GM23338 (cell line): ENCODE measurements at regions not wholly inside any gene's neighbourhood (a gene's known extent, or its start where the extent isn't known, plus 50 kb on each side); places are given as distances from the start of the nearest gene placed in this dataset.

Experiments
- ATAC-seq: fragments of 200-7000 bp; cut with Tn5 transposase; 3 replicates; pipeline ENCODE4 v1.9.1; 2020
- DNase-seq: peaks from one replicate; pipeline ENCODE4 v3.0.0-alpha.2; 2015; ENCODE audit warnings: low spot score
- H2AFZ ChIP-seq: fragments of 200-600 bp; sonication (generic); 2 replicates; pipeline ENCODE4 v1.8.0; 2016; ENCODE audit warnings: antibody characterized with exemption, mild to moderate bottlenecking, moderate library complexity
- H3F3A ChIP-seq: fragments of 200-600 bp; sonication (generic); replicated peaks from 2 replicates; pipeline ENCODE4 v1.8.0; 2017; ENCODE audit warnings: antibody characterized with exemption, mixed run types, low read depth
- H3K27ac ChIP-seq: fragments of 200-600 bp; sonication (generic); 2 replicates; pipeline ENCODE4 v1.6.1; 2016; ENCODE audit warnings: low read depth
- H3K27me3 ChIP-seq: fragments of 200-600 bp; sonication (generic); 2 replicates; pipeline ENCODE4 v1.8.0; 2016; ENCODE audit warnings: mild to moderate bottlenecking, mixed run types, moderate library complexity; ENCODE audit not compliant: insufficient read depth
- H3K36me3 ChIP-seq: fragments of 200-600 bp; sonication (generic); 2 replicates; pipeline ENCODE4 v1.8.0; 2016; ENCODE audit warnings: mild to moderate bottlenecking; ENCODE audit not compliant: insufficient read depth
- H3K4me1 ChIP-seq: fragments of 200-600 bp; sonication (generic); 2 replicates; pipeline ENCODE4 v1.8.0; 2016; ENCODE audit warnings: mild to moderate bottlenecking, moderate library complexity; ENCODE audit not compliant: insufficient read depth
- H3K4me2 ChIP-seq: fragments of 200-600 bp; sonication (generic); 2 replicates; pipeline ENCODE4 v1.7.1; 2017; ENCODE audit warnings: mixed run types
- H3K4me3 ChIP-seq: fragments of 200-600 bp; sonication (generic); 2 replicates; pipeline ENCODE4 v1.6.1; 2016; ENCODE audit warnings: mixed run types
- H3K79me2 ChIP-seq: fragments of 200-600 bp; sonication (generic); replicated peaks from 2 replicates; pipeline ENCODE4 v1.8.0; 2017; ENCODE audit warnings: mild to moderate bottlenecking; ENCODE audit not compliant: insufficient read depth
- H3K9me2 ChIP-seq: fragments of 200-600 bp; sonication (generic); 2 replicates; pipeline ENCODE4 v1.8.0; 2017; ENCODE audit not compliant: insufficient read depth
- H4K20me1 ChIP-seq: fragments of 200-600 bp; sonication (generic); replicated peaks from 2 replicates; pipeline ENCODE4 v1.8.0; 2017; ENCODE audit warnings: mild to moderate bottlenecking; ENCODE audit not compliant: insufficient read depth
- H3K27ac Mint-ChIP-seq: 2 replicates; pipeline ENCODE4 v1.8.0; 2020; ENCODE audit warnings: inconsistent platforms, mild to moderate bottlenecking, moderate library complexity, mixed read lengths
- H3K27me3 Mint-ChIP-seq: 3 replicates; pipeline ENCODE4 v1.8.0; 2022; ENCODE audit warnings: low read depth, mild to moderate bottlenecking, moderate library complexity, mixed read lengths, inconsistent platforms; ENCODE audit not compliant: insufficient read depth, poor library complexity
- H3K36me3 Mint-ChIP-seq: 3 replicates; pipeline ENCODE4 v1.8.0; 2021; ENCODE audit warnings: low read depth, mild to moderate bottlenecking, inconsistent platforms, moderate library complexity, mixed read lengths
- H3K4me1 Mint-ChIP-seq: 3 replicates; pipeline ENCODE4 v1.8.0; 2020; ENCODE audit warnings: mild to moderate bottlenecking, inconsistent platforms, mixed read lengths
- H3K4me3 Mint-ChIP-seq: 3 replicates; pipeline ENCODE4 v1.8.0; 2021; ENCODE audit warnings: moderate library complexity, mild to moderate bottlenecking, inconsistent platforms, mixed read lengths
- H3K9me3 Mint-ChIP-seq: 3 replicates; pipeline ENCODE4 v1.8.0; 2020; ENCODE audit warnings: moderate library complexity, mild to moderate bottlenecking, inconsistent platforms, mixed read lengths
- CREB1 ChIP-seq: fragments of 250-450 bp; sonication (Bioruptor Pico); IDR thresholded peaks from 2 replicates; pipeline ENCODE4 v1.5.0; 2020; ENCODE audit warnings: low read depth, mild to moderate bottlenecking, moderate library complexity
- EZH2phosphoT487 ChIP-seq: fragments of 200-600 bp; sonication (generic); IDR thresholded peaks from one replicate; pipeline ENCODE4 v1.8.1; 2018; ENCODE audit warnings: antibody characterized with exemption; ENCODE audit not compliant: unreplicated experiment
- JUNB ChIP-seq: IDR thresholded peaks from one replicate; pipeline ENCODE4 v1.6.1; 2016; ENCODE audit warnings: antibody characterized with exemption; ENCODE audit not compliant: unreplicated experiment
- ZNF114 ChIP-seq: fragments of 250-450 bp; sonication (Bioruptor Pico); IDR thresholded peaks from 2 replicates; pipeline ENCODE4 v1.5.0; 2020; ENCODE audit warnings: mild to moderate bottlenecking, moderate library complexity
- ZNF331 ChIP-seq: fragments of 250-450 bp; sonication (Bioruptor Pico); IDR thresholded peaks from 2 replicates; pipeline ENCODE4 v1.5.0; 2020; ENCODE audit warnings: low read depth, mild to moderate bottlenecking, moderate library complexity
- TF ChIP-seq, protein P1 (sequence below): fragments of 250-450 bp; sonication (Bioruptor Pico); IDR thresholded peaks from 2 replicates; pipeline ENCODE4 v1.5.0; 2020; ENCODE audit warnings: mild to moderate bottlenecking, moderate library complexity
- TF ChIP-seq, protein P2 (sequence below), 2 experiments: fragments of 200-600 bp in 1 of 2; sonication (generic) in 1 of 2; conservative IDR thresholded peaks; 2 replicates each; pipeline versions ENCODE4 v1.5.1 to v1.6.1; 2016 to 2017; ENCODE audit warnings: antibody characterized with exemption in 2 of 2, low read depth in 2 of 2, mild to moderate bottlenecking in 2 of 2, moderate library complexity in 1 of 2
- TF ChIP-seq, protein P3 (sequence below): IDR thresholded peaks from 2 replicates; pipeline ENCODE4 v1.6.1; 2016; ENCODE audit warnings: antibody characterized with exemption

DNA sequence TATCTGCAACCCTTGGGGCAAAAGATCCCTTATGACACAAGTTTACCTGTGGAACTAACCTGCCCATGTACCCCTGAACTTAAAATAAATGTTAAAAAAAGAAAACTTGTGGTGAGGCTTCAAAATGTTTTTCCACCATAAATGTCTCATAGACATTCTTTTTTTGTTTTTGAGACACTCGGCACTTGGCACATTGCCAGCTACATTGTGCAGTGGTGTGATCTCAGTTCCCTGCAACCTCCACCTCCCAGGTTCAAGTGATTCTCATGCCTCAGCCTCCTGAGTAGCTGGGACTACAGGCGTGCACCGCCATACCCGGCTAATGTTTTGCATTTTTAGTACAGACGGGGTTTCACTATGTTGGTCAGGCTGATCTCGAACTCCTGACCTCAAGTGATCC is 528.9 kb upstream of the CXorf51A start:
- H3K79me2 ChIP-seq: no peaks in the 10 kb centered on the region
- TF ChIP-seq JUNB (no peak), EZH2phosphoT487 (no peak), ZNF114 (CRISPR knock-in tag) (no peak)
- TF ChIP-seq, protein P1, sequence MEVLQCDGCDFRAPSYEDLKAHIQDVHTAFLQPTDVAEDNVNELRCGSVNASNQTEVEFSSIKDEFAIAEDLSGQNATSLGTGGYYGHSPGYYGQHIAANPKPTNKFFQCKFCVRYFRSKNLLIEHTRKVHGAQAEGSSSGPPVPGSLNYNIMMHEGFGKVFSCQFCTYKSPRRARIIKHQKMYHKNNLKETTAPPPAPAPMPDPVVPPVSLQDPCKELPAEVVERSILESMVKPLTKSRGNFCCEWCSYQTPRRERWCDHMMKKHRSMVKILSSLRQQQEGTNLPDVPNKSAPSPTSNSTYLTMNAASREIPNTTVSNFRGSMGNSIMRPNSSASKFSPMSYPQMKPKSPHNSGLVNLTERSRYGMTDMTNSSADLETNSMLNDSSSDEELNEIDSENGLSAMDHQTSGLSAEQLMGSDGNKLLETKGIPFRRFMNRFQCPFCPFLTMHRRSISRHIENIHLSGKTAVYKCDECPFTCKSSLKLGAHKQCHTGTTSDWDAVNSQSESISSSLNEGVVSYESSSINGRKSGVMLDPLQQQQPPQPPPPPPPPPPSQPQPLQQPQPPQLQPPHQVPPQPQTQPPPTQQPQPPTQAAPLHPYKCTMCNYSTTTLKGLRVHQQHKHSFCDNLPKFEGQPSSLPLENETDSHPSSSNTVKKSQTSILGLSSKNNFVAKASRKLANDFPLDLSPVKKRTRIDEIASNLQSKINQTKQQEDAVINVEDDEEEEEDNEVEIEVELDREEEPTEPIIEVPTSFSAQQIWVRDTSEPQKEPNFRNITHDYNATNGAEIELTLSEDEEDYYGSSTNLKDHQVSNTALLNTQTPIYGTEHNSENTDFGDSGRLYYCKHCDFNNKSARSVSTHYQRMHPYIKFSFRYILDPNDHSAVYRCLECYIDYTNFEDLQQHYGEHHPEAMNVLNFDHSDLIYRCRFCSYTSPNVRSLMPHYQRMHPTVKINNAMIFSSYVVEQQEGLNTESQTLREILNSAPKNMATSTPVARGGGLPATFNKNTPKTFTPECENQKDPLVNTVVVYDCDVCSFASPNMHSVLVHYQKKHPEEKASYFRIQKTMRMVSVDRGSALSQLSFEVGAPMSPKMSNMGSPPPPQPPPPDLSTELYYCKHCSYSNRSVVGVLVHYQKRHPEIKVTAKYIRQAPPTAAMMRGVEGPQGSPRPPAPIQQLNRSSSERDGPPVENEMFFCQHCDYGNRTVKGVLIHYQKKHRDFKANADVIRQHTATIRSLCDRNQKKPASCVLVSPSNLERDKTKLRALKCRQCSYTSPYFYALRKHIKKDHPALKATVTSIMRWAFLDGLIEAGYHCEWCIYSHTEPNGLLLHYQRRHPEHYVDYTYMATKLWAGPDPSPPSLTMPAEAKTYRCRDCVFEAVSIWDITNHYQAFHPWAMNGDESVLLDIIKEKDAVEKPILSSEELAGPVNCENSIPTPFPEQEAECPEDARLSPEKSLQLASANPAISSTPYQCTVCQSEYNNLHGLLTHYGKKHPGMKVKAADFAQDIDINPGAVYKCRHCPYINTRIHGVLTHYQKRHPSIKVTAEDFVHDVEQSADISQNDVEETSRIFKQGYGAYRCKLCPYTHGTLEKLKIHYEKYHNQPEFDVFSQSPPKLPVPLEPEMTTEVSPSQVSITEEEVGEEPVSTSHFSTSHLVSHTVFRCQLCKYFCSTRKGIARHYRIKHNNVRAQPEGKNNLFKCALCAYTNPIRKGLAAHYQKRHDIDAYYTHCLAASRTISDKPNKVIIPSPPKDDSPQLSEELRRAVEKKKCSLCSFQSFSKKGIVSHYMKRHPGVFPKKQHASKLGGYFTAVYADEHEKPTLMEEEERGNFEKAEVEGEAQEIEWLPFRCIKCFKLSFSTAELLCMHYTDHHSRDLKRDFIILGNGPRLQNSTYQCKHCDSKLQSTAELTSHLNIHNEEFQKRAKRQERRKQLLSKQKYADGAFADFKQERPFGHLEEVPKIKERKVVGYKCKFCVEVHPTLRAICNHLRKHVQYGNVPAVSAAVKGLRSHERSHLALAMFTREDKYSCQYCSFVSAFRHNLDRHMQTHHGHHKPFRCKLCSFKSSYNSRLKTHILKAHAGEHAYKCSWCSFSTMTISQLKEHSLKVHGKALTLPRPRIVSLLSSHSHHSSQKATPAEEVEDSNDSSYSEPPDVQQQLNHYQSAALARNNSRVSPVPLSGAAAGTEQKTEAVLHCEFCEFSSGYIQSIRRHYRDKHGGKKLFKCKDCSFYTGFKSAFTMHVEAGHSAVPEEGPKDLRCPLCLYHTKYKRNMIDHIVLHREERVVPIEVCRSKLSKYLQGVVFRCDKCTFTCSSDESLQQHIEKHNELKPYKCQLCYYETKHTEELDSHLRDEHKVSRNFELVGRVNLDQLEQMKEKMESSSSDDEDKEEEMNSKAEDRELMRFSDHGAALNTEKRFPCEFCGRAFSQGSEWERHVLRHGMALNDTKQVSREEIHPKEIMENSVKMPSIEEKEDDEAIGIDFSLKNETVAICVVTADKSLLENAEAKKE (CRISPR knock-in tag): no peak

DNA sequence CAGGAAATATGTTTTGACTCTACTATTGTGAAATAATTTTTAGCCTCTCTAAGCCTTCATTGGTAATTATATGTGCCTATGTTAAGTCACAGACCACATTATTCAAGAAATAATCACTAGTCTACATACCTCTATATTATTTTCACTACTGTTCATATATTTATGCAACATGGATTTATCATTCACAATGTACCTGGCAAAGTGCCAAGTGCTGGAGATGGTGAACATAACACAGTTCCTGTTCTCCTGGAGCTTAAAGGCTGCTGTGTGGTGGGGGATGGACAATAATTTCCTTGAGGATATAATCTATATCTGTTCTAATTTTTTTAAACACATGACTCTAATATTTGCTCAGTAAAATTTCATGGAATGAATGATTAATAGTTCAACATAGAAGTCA is 527.7 kb upstream of the CXorf51A start:
- H3K4me3 Mint-ChIP-seq: no peak overlapping the region
- no peaks in the 10 kb centered on the region for H3K27me3 Mint-ChIP-seq
- no peak overlapping the region for H3K27ac Mint-ChIP-seq
- H3K4me1 ChIP-seq: no peaks in the 10 kb centered on the region
- TF ChIP-seq, protein P2, sequence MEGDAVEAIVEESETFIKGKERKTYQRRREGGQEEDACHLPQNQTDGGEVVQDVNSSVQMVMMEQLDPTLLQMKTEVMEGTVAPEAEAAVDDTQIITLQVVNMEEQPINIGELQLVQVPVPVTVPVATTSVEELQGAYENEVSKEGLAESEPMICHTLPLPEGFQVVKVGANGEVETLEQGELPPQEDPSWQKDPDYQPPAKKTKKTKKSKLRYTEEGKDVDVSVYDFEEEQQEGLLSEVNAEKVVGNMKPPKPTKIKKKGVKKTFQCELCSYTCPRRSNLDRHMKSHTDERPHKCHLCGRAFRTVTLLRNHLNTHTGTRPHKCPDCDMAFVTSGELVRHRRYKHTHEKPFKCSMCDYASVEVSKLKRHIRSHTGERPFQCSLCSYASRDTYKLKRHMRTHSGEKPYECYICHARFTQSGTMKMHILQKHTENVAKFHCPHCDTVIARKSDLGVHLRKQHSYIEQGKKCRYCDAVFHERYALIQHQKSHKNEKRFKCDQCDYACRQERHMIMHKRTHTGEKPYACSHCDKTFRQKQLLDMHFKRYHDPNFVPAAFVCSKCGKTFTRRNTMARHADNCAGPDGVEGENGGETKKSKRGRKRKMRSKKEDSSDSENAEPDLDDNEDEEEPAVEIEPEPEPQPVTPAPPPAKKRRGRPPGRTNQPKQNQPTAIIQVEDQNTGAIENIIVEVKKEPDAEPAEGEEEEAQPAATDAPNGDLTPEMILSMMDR (conservative IDR thresholded peaks at IDR 0.05; ENCODE audit: low read depth in 2 of 2): no peak
- no peak for TF ChIP-seq EZH2phosphoT487
- TF ChIP-seq, protein P3, sequence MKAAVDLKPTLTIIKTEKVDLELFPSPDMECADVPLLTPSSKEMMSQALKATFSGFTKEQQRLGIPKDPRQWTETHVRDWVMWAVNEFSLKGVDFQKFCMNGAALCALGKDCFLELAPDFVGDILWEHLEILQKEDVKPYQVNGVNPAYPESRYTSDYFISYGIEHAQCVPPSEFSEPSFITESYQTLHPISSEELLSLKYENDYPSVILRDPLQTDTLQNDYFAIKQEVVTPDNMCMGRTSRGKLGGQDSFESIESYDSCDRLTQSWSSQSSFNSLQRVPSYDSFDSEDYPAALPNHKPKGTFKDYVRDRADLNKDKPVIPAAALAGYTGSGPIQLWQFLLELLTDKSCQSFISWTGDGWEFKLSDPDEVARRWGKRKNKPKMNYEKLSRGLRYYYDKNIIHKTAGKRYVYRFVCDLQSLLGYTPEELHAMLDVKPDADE: no peak
- no peak for TF ChIP-seq ZNF331
- TF ChIP-seq CREB1: no peak
- no peak overlapping the region for H3K27ac ChIP-seq
- no peak overlapping the region for H2AFZ ChIP-seq
- no peaks in the 10 kb centered on the region for H3K9me2 ChIP-seq
- H3K4me1 Mint-ChIP-seq: no peaks in the 10 kb centered on the region
- no peaks in the 10 kb centered on the region for H3K27me3 ChIP-seq
- no peak overlapping the region for H3K4me2 ChIP-seq
- no peaks in the 10 kb centered on the region for H3F3A ChIP-seq
- no peaks in the 10 kb centered on the region for H3K36me3 Mint-ChIP-seq
- DNase-seq (no peak), ATAC-seq (no peak)
- H3K79me2 ChIP-seq: no peaks in the 10 kb centered on the region
- H3K36me3 ChIP-seq: no peaks in the 10 kb centered on the region
- no peaks in the 10 kb centered on the region for H3K9me3 Mint-ChIP-seq
- no peak overlapping the region for H3K4me3 ChIP-seq
- H4K20me1 ChIP-seq: no peaks in the 10 kb centered on the region

More for the DNA sequence above, 528.9 kb upstream of the CXorf51A start:
- no peak for DNase-seq
- Mint-ChIP-seq H3K4me1 (no peaks in the 10 kb centered on the region), H3K4me3 (no peak overlapping the region), H3K27ac (no peak overlapping the region), H3K36me3 (no peaks in the 10 kb centered on the region), H3K9me3 (no peaks in the 10 kb centered on the region; the same call in 2 of the 3 replicates), H3K27me3 (no peaks in the 10 kb centered on the region)
- H2AFZ ChIP-seq: no peak overlapping the region
- H3K27me3 ChIP-seq: no peaks in the 10 kb centered on the region
- no peaks in the 10 kb centered on the region for H3K36me3 ChIP-seq
- H3K4me3 ChIP-seq: no peak overlapping the region
- no peak for ATAC-seq
- no peaks in the 10 kb centered on the region for H4K20me1 ChIP-seq
- no peaks in the 10 kb centered on the region for H3K4me1 ChIP-seq
- no peak overlapping the region for H3K4me2 ChIP-seq
- no peaks in the 10 kb centered on the region for H3K9me2 ChIP-seq
- H3K27ac ChIP-seq: no peak overlapping the region
- no peaks in the 10 kb centered on the region for H3F3A ChIP-seq
